ENCODE measurements at regions not wholly inside any gene's neighbourhood (a gene's known extent, or its start where the extent isn't known, plus 50 kb on each side); places are given as distances from the start of the nearest gene placed in this dataset.

GRCh38 chr11:92675303-92675702, 294.1 kb upstream of the MTNR1B start:
- no peak for DNase-seq

- no peak for DNase-seq
Measured at GRCh38 chr11:92675810-92676209, 293.6 kb upstream of the MTNR1B start.

DNA sequence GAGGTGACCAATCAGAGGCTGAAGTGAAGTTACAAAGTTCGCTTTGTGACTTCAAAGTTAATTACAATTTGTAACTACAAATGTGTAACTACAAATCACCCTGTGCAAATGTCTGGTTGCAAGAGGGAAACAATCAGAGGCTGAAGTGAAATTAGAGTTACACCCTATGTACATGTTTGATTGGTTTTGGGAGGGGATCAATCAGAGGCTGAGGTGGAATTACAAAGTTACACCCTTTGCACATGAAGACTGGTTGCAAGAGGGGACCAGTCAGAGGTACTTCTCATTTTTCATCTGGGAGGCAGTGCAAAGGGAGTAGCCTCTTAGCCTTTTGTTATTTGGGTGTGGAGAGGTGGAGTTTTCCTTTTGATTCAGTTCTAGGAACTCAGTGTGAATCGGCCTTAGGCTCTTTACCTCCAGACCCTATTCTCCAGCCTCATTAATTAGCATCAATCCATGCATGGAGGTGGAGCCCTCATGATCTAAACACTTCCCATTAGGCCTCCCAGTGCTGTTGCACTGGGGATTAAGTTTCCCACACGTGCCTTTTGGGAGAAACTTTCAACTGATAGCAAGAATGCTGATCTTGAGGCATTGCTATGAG, 291.3 kb upstream of the MTNR1B start:
- no peak for DNase-seq

GRCh38 chr11:92681586-92681985, 287.9 kb upstream of the MTNR1B start:
- no peak for DNase-seq

DNA sequence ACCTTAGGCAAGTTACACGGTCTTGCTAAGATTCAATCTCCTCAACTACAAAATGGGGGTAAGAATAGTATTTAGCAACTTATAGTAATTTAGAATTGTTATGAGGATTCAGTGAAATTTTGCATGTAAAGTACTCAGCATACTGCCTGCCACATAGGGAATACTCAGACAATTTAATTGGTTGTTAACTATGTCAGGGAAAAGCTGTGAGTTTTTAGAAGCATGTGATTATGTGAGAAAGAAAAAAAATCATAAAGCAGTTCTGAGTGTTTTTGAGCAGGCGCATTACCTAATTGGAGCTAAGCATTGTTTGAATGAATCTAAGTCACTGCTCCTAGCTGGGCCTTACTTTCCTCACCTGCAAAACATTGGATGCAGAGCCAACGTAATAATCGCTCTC, 287.3 kb upstream of the MTNR1B start:
- no peak for DNase-seq

- DNase-seq = no peak
Measured at GRCh38 chr11:92682952-92683351, 286.5 kb upstream of the MTNR1B start.

GRCh38 chr11:92685049-92685448, 284.4 kb upstream of the MTNR1B start:
- no peak for DNase-seq

- DNase-seq = no peak
Measured at GRCh38 chr11:92687724-92688123, 281.7 kb upstream of the MTNR1B start.

DNA sequence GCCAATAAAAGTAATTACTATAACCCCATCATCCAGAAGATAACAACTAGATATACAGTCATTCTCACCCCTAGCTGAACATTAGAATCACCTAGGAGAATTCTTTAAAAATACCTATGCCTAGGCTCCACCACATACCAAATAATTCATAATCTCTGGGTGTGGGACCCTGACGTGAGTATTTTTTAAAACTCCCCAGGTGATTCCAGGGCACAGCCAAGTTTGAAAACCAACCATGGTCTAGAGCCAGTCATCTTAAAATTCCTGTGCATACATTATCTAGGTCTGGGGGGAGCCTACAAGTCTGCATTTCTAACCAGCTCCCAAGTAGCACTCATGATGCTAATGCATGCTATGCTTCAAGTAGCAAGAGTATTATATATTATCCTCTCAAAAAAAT, 281.0 kb upstream of the MTNR1B start:
- no peak for DNase-seq

DNA sequence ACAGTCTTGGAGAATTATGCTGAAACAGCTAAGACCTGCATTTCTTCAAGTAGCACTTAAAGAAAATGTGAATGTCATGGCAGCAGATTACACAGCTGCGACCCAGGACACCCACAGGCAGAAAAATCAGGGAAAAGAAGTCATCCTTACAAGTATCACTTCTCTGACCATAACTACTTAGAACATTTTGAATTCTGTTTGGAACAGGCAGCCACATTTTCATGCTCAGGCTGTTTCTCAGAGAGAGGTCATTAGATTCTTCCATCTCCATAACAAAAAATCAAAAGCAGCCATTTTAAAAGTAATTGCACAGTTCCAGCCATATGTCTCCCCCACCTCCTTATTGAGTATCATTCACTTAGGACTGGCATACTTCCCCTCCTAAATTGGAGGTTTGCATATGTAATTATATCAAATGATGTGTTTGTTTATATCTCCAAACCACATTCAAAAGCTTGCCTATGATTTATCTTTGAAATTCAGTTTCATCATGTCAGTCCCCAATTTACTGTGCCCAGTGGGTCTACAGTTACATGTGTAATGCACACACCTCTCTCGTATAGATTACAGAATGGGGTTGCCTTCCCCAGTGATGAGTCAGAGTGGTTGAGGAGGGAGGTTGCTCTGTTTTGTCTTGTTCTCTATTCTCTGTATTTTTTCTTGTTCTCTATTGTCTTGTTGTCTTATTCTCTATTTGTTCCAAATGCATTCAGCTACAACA, 276.5 kb upstream of the MTNR1B start:
- no peak for DNase-seq

GRCh38 chr11:92696076-92696475, 273.4 kb upstream of the MTNR1B start:
- no peak for DNase-seq

DNA sequence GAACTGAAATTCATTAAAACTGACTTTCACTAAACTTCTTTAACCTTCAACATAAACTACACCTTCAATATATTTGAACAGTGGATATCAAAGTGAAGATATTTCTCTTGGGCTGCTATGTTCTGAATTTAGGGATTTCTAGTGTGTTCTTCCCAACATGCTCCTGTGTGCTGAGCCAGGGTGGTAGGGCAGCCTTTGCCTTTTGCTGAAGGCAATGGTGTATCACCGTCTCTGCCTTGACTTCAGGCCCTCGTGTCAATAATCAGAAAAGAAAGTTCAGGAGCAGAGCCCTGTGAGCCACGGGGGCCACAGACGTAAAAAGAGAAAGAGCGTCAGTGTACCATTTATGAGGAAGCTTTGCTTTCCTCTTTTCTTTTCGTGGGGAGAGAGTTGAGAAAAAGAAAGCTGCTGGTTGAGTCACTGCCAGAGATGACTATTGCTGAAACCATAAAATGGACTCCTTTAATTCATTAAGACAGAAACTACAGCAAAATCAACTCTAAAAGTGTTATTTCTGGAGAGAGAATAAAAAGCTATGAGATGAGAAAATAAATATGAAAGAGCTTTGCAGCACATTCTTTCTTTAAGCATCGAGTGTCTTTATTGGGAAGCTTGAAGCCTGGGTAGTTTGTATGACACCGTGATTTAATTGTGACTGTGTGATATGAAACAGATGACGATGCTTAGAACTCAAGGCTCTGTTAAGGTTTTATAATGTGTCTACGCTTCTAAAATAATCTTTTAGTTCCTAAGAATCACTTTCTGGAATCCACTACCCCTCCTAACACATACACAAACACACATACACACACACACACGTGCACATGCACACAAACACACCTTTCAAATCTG, 271.8 kb upstream of the MTNR1B start:
- no peak for DNase-seq

DNA sequence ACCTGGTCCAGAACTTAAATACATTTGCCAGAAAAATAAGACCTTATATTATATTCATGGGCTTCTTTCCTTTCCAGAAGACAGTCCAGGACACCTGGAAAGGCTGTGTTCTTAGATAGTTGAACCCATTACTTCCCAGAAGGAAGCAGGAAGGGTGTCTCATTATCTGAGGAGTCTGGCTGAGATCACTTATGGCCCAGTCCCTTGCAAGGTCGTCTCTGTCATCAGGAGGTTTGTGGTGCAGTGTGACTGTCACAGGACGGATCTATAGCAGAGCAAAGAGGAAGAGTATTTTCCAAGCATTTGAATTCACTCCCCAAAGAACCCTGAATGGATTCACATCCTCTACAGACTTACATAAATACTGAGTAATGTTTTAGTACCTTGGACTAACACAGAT, 270.7 kb upstream of the MTNR1B start:
- no peak for DNase-seq

GRCh38 chr11:92702037-92702804, 267.2 kb upstream of the MTNR1B start:
- no peak for DNase-seq

- DNase-seq = no peak
Measured at GRCh38 chr11:92702805-92703448, 266.5 kb upstream of the MTNR1B start.

DNA sequence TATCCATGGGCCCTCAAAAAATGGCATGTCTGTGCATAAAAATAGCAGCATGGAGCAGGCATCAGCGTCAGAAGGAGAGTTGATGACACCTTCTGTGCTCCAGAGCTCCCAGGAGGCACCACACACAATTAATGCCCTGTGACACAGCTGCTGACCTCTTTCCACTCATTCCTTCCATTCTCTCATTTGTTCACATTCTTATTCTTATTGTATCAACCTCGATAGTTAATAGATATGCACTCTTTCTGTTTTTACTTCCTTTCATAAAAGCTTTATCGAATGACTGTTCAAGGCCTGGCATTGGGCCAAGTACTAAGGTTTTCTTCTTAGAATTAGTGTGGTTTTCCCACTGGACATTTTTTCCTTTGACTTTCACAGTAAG, 266.0 kb upstream of the MTNR1B start:
- DNase-seq = no peak

GRCh38 chr11:92707173-92707619, 262.3 kb upstream of the MTNR1B start:
- DNase-seq = no peak

DNA sequence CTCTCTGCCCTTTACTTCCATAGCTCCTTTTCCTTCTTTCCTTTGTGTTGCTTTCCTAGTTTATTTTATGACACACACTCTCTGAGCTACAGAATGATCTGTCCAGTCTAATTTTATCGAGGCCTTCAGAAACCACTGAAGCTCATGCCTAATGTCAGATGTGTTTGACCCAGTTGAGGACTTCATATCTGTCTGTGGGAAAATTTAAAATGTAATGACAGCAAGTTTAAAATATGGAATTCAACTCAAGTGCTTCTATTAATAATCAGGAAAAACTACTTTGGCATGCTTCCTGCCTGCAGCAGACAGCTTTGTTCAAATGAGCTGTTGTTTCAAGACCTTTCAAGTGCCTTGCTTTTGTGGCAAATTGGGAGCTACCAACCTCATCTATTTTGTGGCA, 261.8 kb upstream of the MTNR1B start:
- DNase-seq = no peak

DNA sequence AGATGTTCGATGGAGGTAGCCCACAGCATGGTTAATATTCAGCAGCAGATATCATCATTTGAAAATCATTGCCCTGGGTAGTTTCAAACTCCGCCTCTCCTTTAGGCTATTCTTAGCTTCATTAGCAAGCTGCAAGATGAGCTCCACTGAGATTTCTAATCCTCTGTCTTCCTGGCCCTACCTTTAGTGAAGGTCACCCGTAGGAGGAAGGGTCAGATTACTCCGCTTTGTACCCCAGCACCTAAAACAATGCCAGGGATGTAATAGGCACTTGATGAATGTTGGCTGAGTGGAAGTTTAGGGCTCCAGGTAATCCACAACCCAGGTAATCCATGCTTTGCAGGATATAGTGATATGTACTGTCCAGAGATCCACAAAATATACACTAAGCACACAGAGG, 260.1 kb upstream of the MTNR1B start:
- DNase-seq = no peak

DNA sequence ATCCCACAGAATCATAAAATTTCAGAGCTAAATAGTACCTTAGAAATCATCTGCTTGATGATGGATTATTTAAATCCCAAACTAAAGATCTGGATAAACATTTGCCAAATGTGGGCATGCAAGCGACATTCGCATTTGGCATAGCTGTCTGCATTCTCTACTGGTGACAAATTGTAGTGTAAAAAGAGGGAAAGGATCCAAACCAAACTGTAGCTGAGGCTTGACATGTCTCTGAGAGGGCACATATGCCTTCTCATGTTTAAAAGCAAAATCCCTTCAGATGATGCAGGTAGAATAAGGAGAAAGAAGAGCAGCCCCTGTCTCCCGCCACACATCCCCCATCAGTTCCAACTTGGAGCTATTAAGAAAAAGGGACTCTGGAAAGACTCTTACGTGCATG, 257.5 kb upstream of the MTNR1B start:
- no peak for DNase-seq

DNA sequence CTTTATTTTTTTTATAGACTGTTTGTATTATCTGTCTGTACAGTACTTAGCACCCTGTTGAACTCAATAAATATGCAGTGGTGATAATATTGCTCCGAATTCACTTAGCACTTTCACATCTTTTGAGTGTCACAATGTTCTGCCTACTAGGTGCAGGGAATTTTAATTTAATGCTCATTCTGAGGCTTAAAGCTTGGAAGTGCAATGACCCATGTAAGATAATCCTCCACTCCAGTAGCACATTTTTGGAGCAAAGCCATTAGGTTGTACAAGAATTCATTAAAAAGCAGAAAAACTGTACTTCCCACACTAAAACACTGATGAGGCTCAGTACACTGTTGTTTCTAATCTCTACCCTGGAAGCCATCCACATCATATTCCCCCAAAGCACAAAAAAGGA, 255.3 kb upstream of the MTNR1B start:
- no peak for DNase-seq

GRCh38 chr11:92717240-92717639, 252.2 kb upstream of the MTNR1B start:
- DNase-seq = no peak

GRCh38 chr11:92720385-92720784, 249.1 kb upstream of the MTNR1B start:
- DNase-seq = no peak
